M059J (cell line): ENCODE measurements at regions not wholly inside any gene's neighbourhood (a gene's known extent, or its start where the extent isn't known, plus 50 kb on each side); places are given as distances from the start of the nearest gene placed in this dataset.

Experiments used
- DNase-seq: peaks from one replicate; pipeline ENCODE4 v3.0.0-alpha.2; 2012; ENCODE audit warnings: low read depth

DNA sequence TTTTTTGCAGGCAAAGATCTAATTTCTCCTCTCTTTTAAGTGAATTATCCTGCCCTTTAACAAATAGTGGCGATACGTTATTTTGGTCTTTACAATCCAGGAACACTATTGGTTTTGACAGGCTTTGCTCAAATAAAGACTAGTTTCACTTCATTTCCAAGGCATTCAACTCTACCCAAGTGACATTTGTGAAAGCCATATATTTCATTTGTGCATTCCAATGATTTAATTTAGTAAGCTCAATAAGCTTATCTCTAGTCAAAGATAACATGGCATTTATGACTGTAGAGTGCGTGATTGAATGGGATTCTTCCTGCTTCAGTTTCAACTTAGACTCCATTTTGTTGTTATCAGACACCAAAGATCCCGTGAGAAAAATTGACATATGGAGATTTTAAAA is 959.8 kb downstream of the ADGRL3 start:
- no peak for DNase-seq

DNA sequence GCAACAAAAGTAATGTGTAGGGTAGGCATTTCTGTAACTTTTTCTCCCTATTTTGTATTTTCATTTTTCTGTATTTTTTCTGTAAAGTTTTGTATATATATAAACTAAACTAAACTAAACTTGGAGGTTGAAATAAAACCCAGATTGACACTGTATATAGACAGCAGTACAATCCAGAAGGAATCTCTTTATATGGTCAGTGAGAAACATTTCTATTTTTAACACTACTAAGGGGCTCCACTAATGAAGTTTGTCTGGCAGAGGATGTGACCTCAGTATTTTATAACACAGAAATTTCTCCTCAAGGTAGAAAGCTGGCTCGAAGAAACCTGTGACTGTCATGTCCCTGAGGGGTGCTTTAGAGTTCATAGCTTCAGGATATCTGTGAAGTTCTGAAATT is 959.2 kb downstream of the ADGRL3 start:
- no peak for DNase-seq

DNA sequence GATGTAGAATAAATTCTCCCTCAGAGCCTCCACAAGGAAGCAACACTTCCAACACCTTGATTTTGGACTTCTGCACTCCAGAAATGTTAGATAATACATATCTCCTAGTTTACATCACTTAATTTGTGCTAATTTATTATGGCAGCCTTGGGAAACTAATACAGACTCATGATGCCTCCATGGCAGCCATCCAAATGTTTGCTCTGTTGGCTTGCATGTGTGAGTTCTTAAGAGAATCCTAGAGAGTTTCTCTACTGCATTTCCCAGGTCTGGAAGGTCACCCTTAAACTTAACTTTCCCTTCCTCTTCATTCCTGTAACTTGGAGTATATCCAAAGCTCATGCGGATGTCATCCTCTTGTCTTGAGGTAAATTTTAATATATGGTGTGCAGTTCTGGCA is 956.1 kb downstream of the ADGRL3 start:
- no peak for DNase-seq

GRCh38 chr4:62145276-62145675 is 945.1 kb downstream of the ADGRL3 start:
- DNase-seq: no peak

- no peak for DNase-seq
These were observed 944.3 kb downstream of the ADGRL3 start for GRCh38 chr4:62144431-62144830.

GRCh38 chr4:62135565-62136156 is 935.5 kb downstream of the ADGRL3 start:
- DNase-seq: no peak

DNA sequence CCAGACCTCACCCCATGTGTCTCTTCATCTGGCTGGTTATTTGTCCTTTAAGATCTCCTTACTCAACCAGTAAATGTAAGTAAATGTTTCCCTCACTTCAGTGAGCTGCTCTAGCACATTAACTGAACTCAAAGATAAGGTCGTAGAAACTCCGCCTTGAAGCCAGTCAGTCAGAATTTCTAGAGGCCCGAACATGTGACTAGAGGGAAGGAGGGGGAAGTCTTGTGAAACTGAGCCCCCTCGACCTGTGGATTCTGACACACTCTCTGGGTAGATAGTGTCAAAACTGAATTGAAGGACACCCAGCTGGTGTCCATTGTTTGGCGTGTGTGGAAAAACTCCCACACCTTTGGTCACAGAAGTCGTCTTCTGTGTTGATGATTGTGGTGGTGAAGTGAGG is 933.9 kb downstream of the ADGRL3 start:
- DNase-seq: no peak

- no peak for DNase-seq
These were observed 933.2 kb downstream of the ADGRL3 start for GRCh38 chr4:62133101-62133897.

GRCh38 chr4:62131049-62131448 is 930.9 kb downstream of the ADGRL3 start:
- no peak for DNase-seq

DNA sequence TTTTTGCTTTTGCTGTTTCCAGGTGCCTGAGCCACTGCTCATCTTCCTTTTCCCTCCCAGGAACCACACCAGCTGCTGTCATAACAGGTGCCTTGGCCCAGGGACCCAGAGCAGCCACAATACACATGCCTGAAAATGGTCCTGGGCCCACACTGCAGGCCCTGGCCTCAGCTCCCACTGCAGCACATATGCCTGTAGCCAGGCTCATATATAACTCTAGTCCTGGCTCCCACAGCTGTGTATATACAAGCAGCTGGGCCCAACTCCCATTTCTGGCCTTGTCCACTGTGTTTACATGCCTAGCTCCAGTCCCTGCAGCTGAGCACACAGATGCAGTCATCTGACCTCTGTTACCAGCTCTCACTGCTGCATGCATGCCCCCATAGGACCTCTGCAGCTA is 930.5 kb downstream of the ADGRL3 start:
- no peak for DNase-seq

DNA sequence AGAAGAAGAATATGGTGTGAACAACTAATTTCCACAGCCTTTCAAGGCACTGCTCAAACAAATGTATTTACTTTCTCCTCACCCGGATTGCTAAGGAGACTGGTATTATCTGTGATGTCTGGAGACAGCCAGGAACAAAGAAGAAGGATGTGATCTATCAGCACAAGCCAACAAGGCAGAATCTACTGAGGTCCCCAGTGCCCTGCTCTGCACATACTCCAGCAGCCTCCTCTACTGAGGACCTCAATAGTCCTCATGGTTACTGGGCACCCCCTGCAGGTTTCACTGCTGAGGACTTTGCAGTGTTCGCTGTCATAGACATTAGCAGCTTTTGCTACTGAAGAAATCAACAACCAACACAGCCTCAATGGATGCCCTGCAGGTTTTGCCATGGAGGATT is 930.1 kb downstream of the ADGRL3 start:
- DNase-seq: no peak
